PC-3 (cell line): ENCODE measurements at regions not wholly inside any gene's neighbourhood (a gene's known extent, or its start where the extent isn't known, plus 50 kb on each side); places are given as distances from the start of the nearest gene placed in this dataset.

Experiments used
- ATAC-seq: fragments of 200-7000 bp; cut with Tn5 transposase; 2 replicates; pipeline ENCODE4 v1.9.1; 2020; ENCODE audit warnings: mild to moderate bottlenecking, moderate library complexity
- BruUV-seq: library from RNA; stranded (reverse); fragments of 400-500 nt; replicated peaks from 2 replicates; lab custom pipeline; 2021; lab: Mats Ljungman, UMichigan
- CTCF ChIA-PET: fragments of 300-600 bp; sonication (Branson Sonifier 250); formaldehyde crosslinking; loops from one replicate; lab custom pipeline; 2022; ENCODE audit warnings: antibody characterized with exemption; lab: Charles Lee
- POLR2A ChIA-PET: fragments of 300-600 bp; sonication (Branson Sonifier 250); formaldehyde crosslinking; loops from one replicate; lab custom pipeline; 2022; ENCODE audit warnings: antibody characterized with exemption; ENCODE audit not compliant: unreplicated experiment; lab: Charles Lee
- DNase-seq: peaks from one replicate; pipeline ENCODE4 v3.0.0-alpha.2; 2015
- H2AFZ ChIP-seq: fragments of 300-600 bp; sonication (generic); 2 replicates; pipeline ENCODE4 v1.6.0; 2016; ENCODE audit warnings: antibody characterized with exemption, low read length
- H3F3A ChIP-seq: fragments of 300-600 bp; sonication (generic); one replicate; pipeline ENCODE4 v1.6.0; 2017; ENCODE audit warnings: antibody characterized with exemption, low read length, control low read depth, mild to moderate bottlenecking; ENCODE audit not compliant: unreplicated experiment
- H3K27ac ChIP-seq: fragments of 300-600 bp; sonication (generic); 2 replicates; pipeline ENCODE4 v1.5.1; 2016; ENCODE audit warnings: mild to moderate bottlenecking, low read length
- H3K27me3 ChIP-seq: fragments of 300-600 bp; sonication (generic); 2 replicates; pipeline ENCODE4 v1.6.1; 2016; ENCODE audit warnings: low read length, mixed read lengths
- H3K36me3 ChIP-seq: fragments of 300-600 bp; sonication (generic); 2 replicates; pipeline ENCODE4 v1.6.1; 2016; ENCODE audit warnings: low read depth, mixed run types, low read length, mixed read lengths
- H3K4me1 ChIP-seq: fragments of 300-600 bp; sonication (generic); 2 replicates; pipeline ENCODE4 v1.5.1; 2016; ENCODE audit warnings: low read length; ENCODE audit not compliant: insufficient read depth
- H3K4me2 ChIP-seq: fragments of 300-600 bp; sonication (generic); 2 replicates; pipeline ENCODE4 v1.6.0; 2016; ENCODE audit warnings: low read length
- H3K4me3 ChIP-seq: fragments of 300-600 bp; sonication (generic); 2 replicates; pipeline ENCODE4 v1.5.1; 2016; ENCODE audit warnings: mild to moderate bottlenecking, low read length, mixed read lengths
- H3K79me2 ChIP-seq: fragments of 300-600 bp; sonication (generic); 2 replicates; pipeline ENCODE4 v1.6.1; 2017; ENCODE audit warnings: low read length, mixed read lengths
- H3K9ac ChIP-seq: fragments of 300-600 bp; sonication (generic); 2 replicates; pipeline ENCODE4 v1.6.0; 2016; ENCODE audit warnings: mild to moderate bottlenecking, low read length
- H3K9me2 ChIP-seq: fragments of 300-600 bp; sonication (generic); replicated peaks from 2 replicates; pipeline ENCODE4 v1.6.1; 2016; ENCODE audit warnings: mixed run types, low read length, mixed read lengths
- H3K9me3 ChIP-seq: fragments of 300-600 bp; sonication (generic); 2 replicates; pipeline ENCODE4 v1.6.1; 2016; ENCODE audit warnings: low read length, mixed read lengths
- H4K20me1 ChIP-seq: fragments of 300-600 bp; sonication (generic); 2 replicates; pipeline ENCODE4 v1.6.1; 2016; ENCODE audit warnings: low read length, mixed read lengths
- CTCF ChIP-seq: fragments of 300-600 bp; sonication (generic); conservative IDR thresholded peaks from 2 replicates; pipeline ENCODE4 v1.5.1; 2017; ENCODE audit warnings: antibody characterized with exemption, low read depth, mild to moderate bottlenecking, low read length
- EZH2 ChIP-seq: fragments of 300-600 bp; sonication (generic); IDR thresholded peaks from one replicate; pipeline ENCODE4 v1.6.1; 2017; ENCODE audit warnings: antibody characterized with exemption, mild to moderate bottlenecking, low read length; ENCODE audit not compliant: unreplicated experiment
- EZH2phosphoT487 ChIP-seq: fragments of 300-600 bp; sonication (generic); IDR thresholded peaks from 2 replicates; pipeline ENCODE4 v1.6.1; 2018; ENCODE audit warnings: mild to moderate bottlenecking, antibody characterized with exemption, low read length, borderline replicate concordance
- intact Hi-C: fragments of 100-400 bp; cut with micrococcal nuclease; formaldehyde crosslinking; loops from 2 replicates; pipeline ENCODE4 v1.9.0; 2023

- intact Hi-C loops, result no loop called here
- no peak for TF ChIP-seq CTCF
- TF ChIP-seq EZH2phosphoT487, result no peak
- CTCF ChIA-PET, result no interaction called here
- Histone ChIP-seq H3K9me3 (no peaks in the 10 kb centered on the region), H4K20me1 (no peaks in the 10 kb centered on the region), H3K36me3 (no peaks in the 10 kb centered on the region), H3F3A (no peaks in the 10 kb centered on the region), H2AFZ (no peak overlapping the region), H3K4me3 (no peak overlapping the region), H3K4me1 (0 out of 2 replicates have a peak, but pooled peaks cover 8% of the 10 kb centered on the region), H3K9me2 (no peaks in the 10 kb centered on the region), H3K27ac (no peak overlapping the region), H3K4me2 (no peak overlapping the region), H3K27me3 (no peaks in the 10 kb centered on the region), H3K9ac (no peak overlapping the region), H3K79me2 (no peaks in the 10 kb centered on the region)
- BruUV-seq, result no TSS peak
- ATAC-seq (no peak), DNase-seq (no peak)
- POLR2A ChIA-PET, result no interaction called here
Observed at GRCh38 chr6:21708320-21708580, 114.7 kb downstream of the SOX4 start.

- no TSS peak for BruUV-seq
- intact Hi-C loops, result no loop called here
- Histone ChIP-seq H3K9me3 (no peaks in the 10 kb centered on the region), H3F3A (no peaks in the 10 kb centered on the region), H3K4me3 (no peak overlapping the region), H4K20me1 (no peaks in the 10 kb centered on the region), H3K79me2 (no peaks in the 10 kb centered on the region), H3K4me2 (no peak overlapping the region), H3K4me1 (0 out of 2 replicates have a peak, but pooled peaks cover 8% of the 10 kb centered on the region), H3K27me3 (no peaks in the 10 kb centered on the region), H3K27ac (no peak overlapping the region), H3K9ac (no peak overlapping the region), H3K9me2 (no peaks in the 10 kb centered on the region), H2AFZ (no peak overlapping the region), H3K36me3 (no peaks in the 10 kb centered on the region)
- POLR2A ChIA-PET, result no interaction called here
- CTCF ChIA-PET, result interaction anchor here (0.6 kb wide), 1 partner anchor 1736 kb away, joined by 3 read pairs; no protein-coding TSS in a partner anchor
- no peak for DNase-seq
- TF ChIP-seq EZH2 (no peak), CTCF (no peak), EZH2phosphoT487 (no peak)
- no peak for ATAC-seq
Observed at GRCh38 chr6:21710216-21710615, 116.7 kb downstream of the SOX4 start.

GRCh38 chr6:21710908-21711627 lies 117.5 kb downstream of the SOX4 start:
- no TSS peak for BruUV-seq
- ChIA-PET CTCF (no interaction called here), POLR2A (no interaction called here)
- H3K79me2 ChIP-seq, result no peaks in the 10 kb centered on the region
- H3K9me2 ChIP-seq, result no peaks in the 10 kb centered on the region
- no peaks in the 10 kb centered on the region for H4K20me1 ChIP-seq
- no peak overlapping the region for H3K4me3 ChIP-seq
- H3K36me3 ChIP-seq, result no peaks in the 10 kb centered on the region
- H3K9ac ChIP-seq, result no peak overlapping the region
- DNase-seq (no peak), ATAC-seq (no peak)
- H3K27ac ChIP-seq, result no peak overlapping the region
- H3K4me2 ChIP-seq, result no peak overlapping the region
- H3K27me3 ChIP-seq, result no peaks in the 10 kb centered on the region
- TF ChIP-seq CTCF, result no peak
- TF ChIP-seq EZH2phosphoT487, result no peak
- TF ChIP-seq EZH2, result no peak
- H2AFZ ChIP-seq, result no peak overlapping the region
- H3F3A ChIP-seq, result no peaks in the 10 kb centered on the region
- no peaks in the 10 kb centered on the region for H3K9me3 ChIP-seq
- intact Hi-C loops, result no loop called here
- 0 out of 2 replicates have a peak, but pooled peaks cover 8% of the 10 kb centered on the region for H3K4me1 ChIP-seq
